22Rv1 (cell line): ENCODE measurements at regions not wholly inside any gene's neighbourhood (a gene's known extent, or its start where the extent isn't known, plus 50 kb on each side); places are given as distances from the start of the nearest gene placed in this dataset.

Experiments
- CTCF ChIP-seq: fragments of 450-650 bp; IDR thresholded peaks from 2 replicates; pipeline ENCODE4 v1.5.1; 2017; ENCODE audit warnings: mild to moderate bottlenecking
- ZFX ChIP-seq: fragments of 450-650 bp; IDR thresholded peaks from 2 replicates; pipeline ENCODE4 v1.6.1; 2017; ENCODE audit warnings: antibody characterized with exemption, borderline replicate concordance

- TF ChIP-seq CTCF (no peak), ZFX (no peak)
Observed at GRCh38 chr11:109222761-109223160, 199.2 kb upstream of the C11orf87 start.
